H7 (cell line): ENCODE measurements at regions not wholly inside any gene's neighbourhood (a gene's known extent, or its start where the extent isn't known, plus 50 kb on each side); places are given as distances from the start of the nearest gene placed in this dataset.

ENCODE experiments used
- DNase-seq: peaks from one replicate; pipeline ENCODE4 v3.0.0; 2012
- H3K27me3 ChIP-seq: 2 replicates; pipeline ENCODE4 v1.6.0; 2011; ENCODE audit warnings: mild to moderate bottlenecking, low read length; ENCODE audit not compliant: control insufficient read depth, insufficient read depth
- H3K36me3 ChIP-seq: replicated peaks from 2 replicates; pipeline ENCODE4 v1.5.1; 2011; ENCODE audit warnings: low read length; ENCODE audit not compliant: control insufficient read depth, insufficient read depth
- H3K4me3 ChIP-seq: 2 replicates; pipeline ENCODE4 v1.5.1; 2011; ENCODE audit warnings: low read depth, mild to moderate bottlenecking, control low read depth, low read length, moderate library complexity; ENCODE audit not compliant: insufficient read depth

GRCh38 chr6:23890543-23891227, 235.3 kb upstream of the NRSN1 start:
- no peak for DNase-seq
- no peaks in the 10 kb centered on the region for H3K27me3 ChIP-seq

GRCh38 chr6:23905133-23905815, 220.7 kb upstream of the NRSN1 start:
- DNase-seq: no peak
- no peak overlapping the region for H3K4me3 ChIP-seq
- H3K27me3 ChIP-seq: no peaks in the 10 kb centered on the region

More at GRCh38 chr6:23890543-23891227, 235.3 kb upstream of the NRSN1 start:
- Histone ChIP-seq H3K36me3 (no peaks in the 10 kb centered on the region), H3K4me3 (no peak overlapping the region)

GRCh38 chr6:23910420-23910819, 215.6 kb upstream of the NRSN1 start:
- no peak for DNase-seq
- H3K4me3 ChIP-seq: no peak overlapping the region
- H3K27me3 ChIP-seq: no peaks in the 10 kb centered on the region
- H3K36me3 ChIP-seq: no peaks in the 10 kb centered on the region

More at GRCh38 chr6:23905133-23905815, 220.7 kb upstream of the NRSN1 start:
- H3K36me3 ChIP-seq: no peaks in the 10 kb centered on the region

GRCh38 chr6:23927935-23928334, 198.1 kb upstream of the NRSN1 start:
- no peaks in the 10 kb centered on the region for H3K27me3 ChIP-seq
- H3K36me3 ChIP-seq: no peaks in the 10 kb centered on the region
- DNase-seq: no peak
- H3K4me3 ChIP-seq: no peak overlapping the region

- Histone ChIP-seq H3K36me3 (no peaks in the 10 kb centered on the region), H3K4me3 (no peak overlapping the region), H3K27me3 (no peaks in the 10 kb centered on the region)
- no peak for DNase-seq
Observed at GRCh38 chr6:23929201-23929600, 196.8 kb upstream of the NRSN1 start.

- no peak for DNase-seq
- H3K36me3 ChIP-seq: no peaks in the 10 kb centered on the region
- no peak overlapping the region for H3K4me3 ChIP-seq
- H3K27me3 ChIP-seq: no peaks in the 10 kb centered on the region
Observed at GRCh38 chr6:23940466-23940865, 185.5 kb upstream of the NRSN1 start.

GRCh38 chr6:23951691-23952090, 174.3 kb upstream of the NRSN1 start:
- no peak overlapping the region for H3K4me3 ChIP-seq
- no peaks in the 10 kb centered on the region for H3K36me3 ChIP-seq
- DNase-seq: no peak
- H3K27me3 ChIP-seq: no peaks in the 10 kb centered on the region

- H3K4me3 ChIP-seq: no peak overlapping the region
- no peaks in the 10 kb centered on the region for H3K36me3 ChIP-seq
- no peaks in the 10 kb centered on the region for H3K27me3 ChIP-seq
- DNase-seq: no peak
Observed at GRCh38 chr6:23952245-23952644, 173.8 kb upstream of the NRSN1 start.

- H3K36me3 ChIP-seq: no peaks in the 10 kb centered on the region
- no peaks in the 10 kb centered on the region for H3K27me3 ChIP-seq
- no peak overlapping the region for H3K4me3 ChIP-seq
- DNase-seq: no peak
Observed at GRCh38 chr6:23953976-23954375, 172.0 kb upstream of the NRSN1 start.

GRCh38 chr6:23957017-23957416, 169.0 kb upstream of the NRSN1 start:
- Histone ChIP-seq H3K36me3 (no peaks in the 10 kb centered on the region), H3K27me3 (no peaks in the 10 kb centered on the region), H3K4me3 (no peak overlapping the region)
- DNase-seq: no peak

- Histone ChIP-seq H3K27me3 (no peaks in the 10 kb centered on the region), H3K4me3 (no peak overlapping the region), H3K36me3 (no peaks in the 10 kb centered on the region)
- DNase-seq: no peak
Observed at GRCh38 chr6:23964865-23965264, 161.2 kb upstream of the NRSN1 start.

- Histone ChIP-seq H3K27me3 (no peaks in the 10 kb centered on the region), H3K36me3 (no peaks in the 10 kb centered on the region), H3K4me3 (no peak overlapping the region)
- DNase-seq: no peak
Observed at GRCh38 chr6:23969344-23969743, 156.7 kb upstream of the NRSN1 start.

GRCh38 chr6:23977706-23978105, 148.3 kb upstream of the NRSN1 start:
- DNase-seq: no peak
- no peaks in the 10 kb centered on the region for H3K27me3 ChIP-seq
- no peak overlapping the region for H3K4me3 ChIP-seq
- no peaks in the 10 kb centered on the region for H3K36me3 ChIP-seq

- H3K27me3 ChIP-seq: no peaks in the 10 kb centered on the region
- no peak overlapping the region for H3K4me3 ChIP-seq
- no peak for DNase-seq
- no peaks in the 10 kb centered on the region for H3K36me3 ChIP-seq
Observed at GRCh38 chr6:23980965-23981364, 145.1 kb upstream of the NRSN1 start.

GRCh38 chr6:23981923-23982322, 144.1 kb upstream of the NRSN1 start:
- no peak for DNase-seq
- Histone ChIP-seq H3K27me3 (no peaks in the 10 kb centered on the region), H3K36me3 (no peaks in the 10 kb centered on the region), H3K4me3 (no peak overlapping the region)
